ENCODE measurements at regions not wholly inside any gene's neighbourhood (a gene's known extent, or its start where the extent isn't known, plus 50 kb on each side); places are given as distances from the start of the nearest gene placed in this dataset.

GRCh38 chr17:79414793-79415211 is 196.0 kb downstream of the RBFOX3 start:
- FAIRE-seq = no peak
- Histone ChIP-seq H3K79me2 (ENCODE audit: control insufficient read depth, insufficient read depth, low read length) (no peaks in the 10 kb centered on the region), H2AFZ (ENCODE audit: low read depth, low read length) (no peak overlapping the region), H3K9ac (replicated peaks; ENCODE audit: extremely low read depth, insufficient read depth, low read length) (no peak overlapping the region), H3K27ac (ENCODE audit: insufficient read depth, low read depth, low read length) (no peak overlapping the region), H4K20me1 (replicated peaks; ENCODE audit: control insufficient read depth, extremely low read depth, insufficient read depth, low read length) (no peaks in the 10 kb centered on the region), H3K4me1 (ENCODE audit: control insufficient read depth, extremely low read depth, insufficient read depth, low read length) (no peaks in the 10 kb centered on the region), H3K9me1 (replicated peaks; ENCODE audit: control insufficient read depth, extremely low read depth, insufficient read depth, low read length) (no peaks in the 10 kb centered on the region), H3K36me3 (ENCODE audit: control insufficient read depth in 2 of 2, extremely low read depth in 1 of 2, insufficient read depth in 2 of 2, low read length in 2 of 2) (no peaks in the 10 kb centered on the region), H3K4me2 (ENCODE audit: insufficient read depth, low read length) (no peak overlapping the region), H3K4me3 (replicated peaks in 1 of 3; ENCODE audit: insufficient read depth in 1 of 3, low read depth in 1 of 3, low read length in 3 of 3) (no peak overlapping the region), H3K27me3 (ENCODE audit: control insufficient read depth in 2 of 2, insufficient read depth in 2 of 2, low read length in 2 of 2) (no peaks in the 10 kb centered on the region), H3K9me3 (replicated peaks; ENCODE audit: control insufficient read depth, insufficient read depth, low read length) (no peaks in the 10 kb centered on the region)
- intact Hi-C loops (cut with micrococcal nuclease) (no loop called here), dilution Hi-C loops (cut with MboI; ENCODE audit: extremely low pct_ligation_motif_present, low sequenced_read_pairs) (no loop called here)
- POLR2A ChIA-PET = no interaction called here
- CTCF ChIA-PET = interaction anchor here (0.9 to 1.2 kb wide), 2 partner anchors 14 to 23 kb away, joined by 3 to 5 read pairs; no protein-coding TSS in a partner anchor
- TF ChIP-seq CTCF (IDR thresholded peaks at IDR 0.05; ENCODE audit: extremely low read depth in 1 of 2, insufficient read depth in 1 of 2, low read depth in 1 of 2, low read length in 2 of 2) (no peak), MAX (IDR thresholded peaks at IDR 0.05; ENCODE audit: insufficient read depth, insufficient read length) (no peak), JUN (IDR thresholded peaks at IDR 0.05; ENCODE audit: borderline replicate concordance, insufficient read depth, insufficient read length, low read depth) (no peak), EZH2 (IDR thresholded peaks at IDR 0.05; ENCODE audit: borderline replicate concordance, low read depth, low read length, severe bottlenecking) (no peak), POLR2AphosphoS5 (IDR thresholded peaks at IDR 0.05; ENCODE audit: insufficient read depth, low read depth, low read length) (no peak), FOS (IDR thresholded peaks at IDR 0.05; ENCODE audit: borderline replicate concordance, insufficient read depth, low read length) (no peak), GATA2 (IDR thresholded peaks at IDR 0.05; ENCODE audit: insufficient read depth, insufficient read length, low read depth, low read length) (no peak), POLR2A (IDR thresholded peaks at IDR 0.05; ENCODE audit: low read depth, low read length) (no peak), MYC (IDR thresholded peaks at IDR 0.05; ENCODE audit: low read depth, low read length) (no peak)
- BruUV-seq (replicated peaks) = no TSS peak
- no peak for DNase-seq (ENCODE audit: low read depth, low spot score)
